A549 (cell line): ENCODE measurements at regions not wholly inside any gene's neighbourhood (a gene's known extent, or its start where the extent isn't known, plus 50 kb on each side); places are given as distances from the start of the nearest gene placed in this dataset.

Source experiments
- CTCF ChIP-seq: fragments of >200 bp; sonication (Bioruptor Twin); formaldehyde crosslinking; IDR thresholded peaks from 3 replicates; pipeline ENCODE4 v1.5.1; 2016
- MAFK ChIP-seq: fragments of 450-650 bp; IDR thresholded peaks from 2 replicates; pipeline ENCODE4 v1.6.1; 2014; ENCODE audit not compliant: partially characterized antibody
- PBX3 ChIP-seq: IDR thresholded peaks from 2 replicates; pipeline ENCODE4 v1.6.1; 2012
- POLR2A ChIP-seq: IDR thresholded peaks from 2 replicates; pipeline ENCODE4 v1.6.1; 2012; ENCODE audit warnings: mild to moderate bottlenecking, low read length
- RAD21 ChIP-seq, 2 experiments: fragments of >200 bp in 1 of 2; sonication (Bioruptor Twin) in 1 of 2; formaldehyde crosslinking in 1 of 2; IDR thresholded peaks in 1 of 2; conservative IDR thresholded peaks in 1 of 2; 2 replicates in 1 of 2; 3 replicates in 1 of 2; pipeline ENCODE4 v1.6.1; 2012 to 2018; ENCODE audit warnings: inconsistent platforms in 1 of 2

DNA sequence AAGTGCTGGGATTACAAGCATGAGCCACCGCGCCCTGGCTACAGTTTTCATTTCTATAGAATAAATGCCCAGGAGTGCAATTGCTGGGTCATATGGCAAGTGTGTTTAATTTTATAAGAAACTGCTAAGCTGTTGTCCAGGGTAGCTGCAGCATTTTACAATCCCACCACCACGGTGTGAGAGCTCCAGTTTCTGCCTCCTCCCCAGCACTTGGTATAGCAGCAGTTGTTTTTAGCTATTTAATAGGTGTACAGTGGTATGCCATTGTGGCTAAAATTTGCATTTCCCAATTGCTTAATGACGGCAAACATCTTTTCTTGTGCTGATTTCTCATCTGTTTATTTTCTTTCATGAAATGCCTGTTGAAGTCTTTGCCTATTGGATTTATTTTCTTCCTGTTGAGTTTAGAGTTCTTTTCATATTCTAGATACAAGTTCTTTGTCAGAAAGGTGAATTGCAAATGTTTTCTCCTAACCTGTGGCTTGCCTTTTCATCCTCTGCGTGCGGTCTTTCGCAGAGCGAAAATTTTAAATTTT, 100.3 kb downstream of the NDFIP1 start:
- TF ChIP-seq CTCF = no peak
- no peak for TF ChIP-seq POLR2A
- TF ChIP-seq PBX3 = no peak
- no peak for TF ChIP-seq MAFK
- no peak for TF ChIP-seq RAD21 (conservative IDR thresholded peaks at IDR 0.05 in 1 of 2, IDR thresholded peaks at IDR 0.05 in 1 of 2)
